ENCODE measurements at regions not wholly inside any gene's neighbourhood (a gene's known extent, or its start where the extent isn't known, plus 50 kb on each side); places are given as distances from the start of the nearest gene placed in this dataset.

DNA sequence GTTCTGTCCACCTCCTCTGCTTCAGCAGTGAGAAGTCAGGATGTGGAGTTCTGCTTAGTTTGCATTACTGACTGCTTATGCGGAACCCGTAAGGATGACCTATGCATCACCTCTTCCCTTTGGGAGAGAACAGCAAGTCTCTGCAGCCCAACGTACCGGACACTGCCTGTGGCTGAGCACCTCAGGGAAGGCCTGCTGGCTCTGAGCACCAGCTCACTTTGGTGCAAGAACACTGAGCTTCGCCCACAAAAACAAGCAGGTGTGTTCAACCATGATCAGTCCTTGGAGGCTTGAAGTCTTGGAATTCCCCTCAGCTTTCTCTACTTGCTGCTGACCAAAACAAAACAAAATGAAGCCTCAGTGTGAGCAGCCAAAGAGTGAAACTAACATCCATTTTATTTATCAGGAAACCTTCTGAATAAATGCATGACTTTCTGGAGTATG, 52.7 kb upstream of the NCK2 start:
- Mint-ChIP-seq H3K4me3 (no peak overlapping the region), H3K4me1 (ENCODE audit: low read depth) (no peaks in the 10 kb centered on the region), H3K36me3 (ENCODE audit: low read depth) (no peaks in the 10 kb centered on the region), H3K27me3 (no peaks in the 10 kb centered on the region), H3K27ac (no peak overlapping the region), H3K9me3 (no peaks in the 10 kb centered on the region)

DNA sequence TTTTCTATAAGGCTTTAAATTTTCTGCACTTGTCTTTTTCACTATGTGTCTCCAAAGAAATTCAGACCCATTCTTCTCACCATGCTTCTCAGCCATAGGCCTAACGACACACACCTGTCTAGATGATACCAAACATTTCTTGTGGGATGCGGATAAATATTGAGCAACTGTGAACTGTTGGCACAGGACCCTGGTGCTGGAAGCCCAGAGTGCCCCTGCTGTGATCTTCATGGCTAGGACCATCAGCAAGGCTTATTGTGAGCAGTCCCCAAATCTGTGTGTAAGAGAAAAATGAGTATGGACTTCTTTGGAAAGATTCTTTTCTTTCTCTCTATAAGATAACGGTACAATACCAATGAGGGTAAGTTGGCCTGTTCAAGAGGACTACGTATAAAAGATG, 54.1 kb upstream of the NCK2 start:
- no peaks in the 10 kb centered on the region for H3K4me1 Mint-ChIP-seq (ENCODE audit: low read depth)
- H3K36me3 Mint-ChIP-seq (ENCODE audit: low read depth) = no peaks in the 10 kb centered on the region
- no peak overlapping the region for H3K27ac Mint-ChIP-seq
- no peak overlapping the region for H3K4me3 Mint-ChIP-seq
- no peaks in the 10 kb centered on the region for H3K27me3 Mint-ChIP-seq
- H3K9me3 Mint-ChIP-seq = no peaks in the 10 kb centered on the region

DNA sequence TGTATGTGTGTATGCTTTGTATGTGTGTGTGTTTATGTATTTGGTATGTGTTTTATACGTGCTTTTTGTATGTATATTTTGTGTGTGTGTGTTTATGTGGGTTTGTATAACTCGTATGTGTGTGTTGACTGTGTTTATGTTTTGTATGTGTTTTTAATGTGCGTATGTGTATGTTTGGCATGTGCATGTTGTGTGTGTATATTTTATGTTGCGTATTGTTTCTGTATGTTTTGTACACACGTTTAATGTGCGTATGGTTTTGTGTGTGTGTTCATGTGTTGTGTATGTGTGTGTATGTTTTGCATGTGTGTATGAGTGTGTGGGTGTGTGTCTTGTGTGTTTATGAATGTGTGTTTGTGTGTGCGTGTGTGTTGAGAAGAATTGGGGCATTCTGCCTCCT, 55.2 kb upstream of the NCK2 start:
- H3K4me3 Mint-ChIP-seq = no peak overlapping the region
- no peaks in the 10 kb centered on the region for H3K9me3 Mint-ChIP-seq
- H3K4me1 Mint-ChIP-seq (ENCODE audit: low read depth) = no peaks in the 10 kb centered on the region
- no peaks in the 10 kb centered on the region for H3K36me3 Mint-ChIP-seq (ENCODE audit: low read depth)
- no peaks in the 10 kb centered on the region for H3K27me3 Mint-ChIP-seq
- H3K27ac Mint-ChIP-seq = no peak overlapping the region

DNA sequence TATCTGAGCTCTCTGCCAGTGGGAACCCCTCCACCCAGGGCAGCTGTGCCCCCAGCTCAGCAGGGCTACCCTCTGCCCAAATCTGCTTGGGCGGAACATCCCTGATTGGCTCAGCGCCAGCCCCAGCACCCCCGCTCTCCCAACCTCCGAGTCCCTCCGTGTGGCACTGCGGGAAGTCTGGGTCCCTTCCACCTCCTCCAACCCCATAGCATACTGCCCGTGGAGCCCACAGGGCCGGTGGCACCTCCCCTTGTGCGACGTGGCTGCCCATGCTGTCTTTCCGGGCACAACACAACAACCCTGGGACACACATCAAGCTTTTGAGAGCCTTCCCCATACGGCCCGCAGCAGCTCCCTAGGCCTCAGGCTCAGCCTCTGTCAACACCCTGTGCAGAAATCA, 55.8 kb upstream of the NCK2 start:
- no peaks in the 10 kb centered on the region for H3K36me3 Mint-ChIP-seq (ENCODE audit: low read depth)
- H3K9me3 Mint-ChIP-seq = no peaks in the 10 kb centered on the region
- H3K27ac Mint-ChIP-seq = no peak overlapping the region
- H3K27me3 Mint-ChIP-seq = no peaks in the 10 kb centered on the region
- no peaks in the 10 kb centered on the region for H3K4me1 Mint-ChIP-seq (ENCODE audit: low read depth)
- no peak overlapping the region for H3K4me3 Mint-ChIP-seq

DNA sequence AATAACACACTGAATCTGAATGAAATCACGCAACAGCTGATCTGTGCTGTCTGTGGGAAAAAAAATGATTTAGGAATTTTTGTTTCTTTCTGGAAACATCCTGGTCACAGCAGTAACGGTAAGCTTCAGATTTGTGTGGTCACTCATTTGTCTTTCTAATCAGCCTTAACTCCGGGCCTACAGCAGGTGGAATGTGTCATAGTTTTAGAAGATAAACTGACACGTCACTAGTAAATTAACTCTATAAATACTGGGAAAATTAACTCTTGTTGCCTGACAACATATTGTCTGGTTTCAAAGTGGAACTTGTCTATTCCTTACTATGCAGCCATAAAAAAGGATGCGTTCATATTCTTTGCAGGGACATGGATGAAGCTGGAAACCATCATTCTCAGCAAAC, 58.1 kb upstream of the NCK2 start:
- H3K27ac Mint-ChIP-seq = no peak overlapping the region
- H3K9me3 Mint-ChIP-seq = no peaks in the 10 kb centered on the region
- H3K4me1 Mint-ChIP-seq (ENCODE audit: low read depth) = peaks cover 18% of the 10 kb centered on the region
- no peaks in the 10 kb centered on the region for H3K27me3 Mint-ChIP-seq
- no peaks in the 10 kb centered on the region for H3K36me3 Mint-ChIP-seq (ENCODE audit: low read depth)
- no peak overlapping the region for H3K4me3 Mint-ChIP-seq

DNA sequence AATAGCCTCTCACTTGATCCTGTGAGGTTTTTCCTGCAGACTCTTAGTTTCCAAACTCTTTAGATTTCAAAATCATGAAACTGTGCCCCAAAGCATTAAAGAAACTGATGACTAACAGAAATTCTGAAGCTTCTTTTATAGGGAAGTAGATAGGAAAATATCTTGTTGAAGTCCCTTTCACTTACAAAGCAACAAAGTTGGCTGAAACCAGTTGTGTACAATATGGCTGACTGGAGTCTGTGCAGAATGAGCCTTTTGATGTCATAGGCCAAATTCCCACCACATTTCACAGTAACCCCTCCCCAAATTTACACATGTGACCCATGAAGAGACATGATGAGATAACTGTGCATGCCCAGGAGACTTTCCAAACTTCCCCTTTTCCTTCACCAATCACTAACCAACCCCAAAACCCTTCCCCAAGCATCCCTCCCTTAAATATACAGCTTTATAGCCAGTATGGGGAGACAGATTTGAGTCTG, 61.7 kb upstream of the NCK2 start:
- Mint-ChIP-seq H3K9me3 (no peaks in the 10 kb centered on the region), H3K4me1 (ENCODE audit: low read depth) (peaks cover 18% of the 10 kb centered on the region), H3K4me3 (no peak overlapping the region), H3K36me3 (ENCODE audit: low read depth) (no peaks in the 10 kb centered on the region), H3K27me3 (no peaks in the 10 kb centered on the region), H3K27ac (no peak overlapping the region)

DNA sequence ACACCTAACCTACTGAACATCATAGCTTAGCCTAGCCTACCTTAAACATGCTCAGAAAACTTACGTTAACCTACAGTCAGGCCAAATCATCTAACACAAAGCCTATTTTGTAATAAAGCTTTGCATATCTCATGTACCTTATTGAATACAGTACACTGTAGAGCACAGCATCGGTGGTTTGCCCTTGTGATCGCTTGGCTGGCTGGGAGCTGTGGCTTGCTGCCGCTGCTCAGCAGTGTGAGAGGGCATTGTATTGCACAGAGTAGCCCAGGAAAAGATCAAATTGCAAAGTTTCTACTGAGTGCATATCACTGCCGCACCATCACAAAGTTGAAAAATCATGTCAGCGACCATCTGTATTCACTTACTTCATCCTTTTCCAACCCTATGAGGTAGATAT, 62.3 kb upstream of the NCK2 start:
- Mint-ChIP-seq H3K27ac (no peak overlapping the region), H3K4me1 (ENCODE audit: low read depth) (peaks cover 18% of the 10 kb centered on the region), H3K27me3 (no peaks in the 10 kb centered on the region), H3K4me3 (no peak overlapping the region), H3K36me3 (ENCODE audit: low read depth) (no peaks in the 10 kb centered on the region), H3K9me3 (no peaks in the 10 kb centered on the region)

DNA sequence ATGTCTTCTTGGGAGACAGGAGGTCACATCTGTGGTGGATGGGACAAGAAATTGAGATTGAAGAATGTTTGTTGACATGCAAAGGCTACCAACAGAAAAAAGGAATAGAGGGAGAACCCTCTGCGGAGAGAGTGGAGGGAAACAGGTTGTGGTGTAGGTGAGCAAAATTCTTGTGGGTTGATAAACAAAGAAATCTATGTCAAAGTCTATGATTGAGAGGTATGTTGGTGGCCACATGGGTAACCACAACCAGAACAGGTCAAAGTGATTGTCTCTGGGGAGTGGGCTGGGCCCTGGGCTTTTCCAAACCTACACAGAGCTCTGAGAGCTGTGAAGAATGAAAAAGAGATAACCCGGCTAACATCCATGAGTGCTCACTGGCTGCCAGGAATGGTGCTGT, 62.8 kb upstream of the NCK2 start:
- no peak overlapping the region for H3K4me3 Mint-ChIP-seq
- no peaks in the 10 kb centered on the region for H3K9me3 Mint-ChIP-seq
- H3K36me3 Mint-ChIP-seq (ENCODE audit: low read depth) = no peaks in the 10 kb centered on the region
- H3K27ac Mint-ChIP-seq = no peak overlapping the region
- H3K27me3 Mint-ChIP-seq = no peaks in the 10 kb centered on the region
- H3K4me1 Mint-ChIP-seq (ENCODE audit: low read depth) = peaks cover 18% of the 10 kb centered on the region

DNA sequence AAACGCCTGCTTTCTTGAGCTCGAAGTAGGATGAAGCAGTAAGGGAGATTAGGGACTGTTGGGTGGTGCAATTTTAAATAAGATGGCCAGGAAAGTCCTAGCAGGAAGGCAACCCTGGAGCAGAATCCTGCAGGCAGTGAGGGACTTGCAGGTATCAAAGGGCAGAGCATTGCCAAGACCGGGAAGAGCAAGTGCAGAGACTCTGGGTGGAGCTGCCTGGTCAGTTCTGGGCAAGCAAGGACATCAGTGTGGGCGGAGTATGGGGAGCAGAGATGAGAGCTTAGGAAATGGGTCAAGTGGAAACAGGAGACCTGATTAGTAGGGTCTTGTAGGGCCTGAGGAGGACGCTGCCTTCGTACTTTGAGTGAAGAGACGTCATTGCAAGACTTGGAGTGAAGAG, 64.4 kb upstream of the NCK2 start:
- Mint-ChIP-seq H3K27me3 (no peaks in the 10 kb centered on the region), H3K4me3 (no peak overlapping the region), H3K27ac (peak overlapping the region; percentile 50), H3K4me1 (ENCODE audit: low read depth) (peaks cover 31% of the 10 kb centered on the region), H3K9me3 (no peaks in the 10 kb centered on the region), H3K36me3 (ENCODE audit: low read depth) (no peaks in the 10 kb centered on the region)

DNA sequence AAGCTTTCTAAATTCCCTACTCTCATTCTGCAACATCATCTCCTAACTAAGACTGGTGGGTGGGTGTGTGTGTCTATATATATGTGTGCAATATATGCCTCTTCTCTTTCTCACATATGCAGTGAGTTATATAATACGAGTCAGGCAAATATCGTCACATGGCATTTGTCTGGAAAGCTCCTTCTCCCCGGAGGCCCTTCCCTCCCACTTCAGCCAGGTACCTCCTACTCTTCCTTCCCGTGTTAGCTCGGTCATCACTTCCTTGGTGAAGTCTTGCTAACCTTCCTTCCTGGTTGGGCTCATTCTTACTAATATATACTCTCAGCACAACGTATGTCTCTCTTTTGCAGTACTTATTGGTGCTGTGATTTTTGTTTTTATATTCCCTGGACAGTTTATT, 66.4 kb upstream of the NCK2 start:
- H3K36me3 Mint-ChIP-seq (ENCODE audit: low read depth) = peaks cover 4% of the 10 kb centered on the region
- H3K27ac Mint-ChIP-seq = no peak overlapping the region
- H3K4me1 Mint-ChIP-seq (ENCODE audit: low read depth) = peaks cover 42% of the 10 kb centered on the region
- H3K4me3 Mint-ChIP-seq = no peak overlapping the region
- no peaks in the 10 kb centered on the region for H3K9me3 Mint-ChIP-seq
- no peaks in the 10 kb centered on the region for H3K27me3 Mint-ChIP-seq

DNA sequence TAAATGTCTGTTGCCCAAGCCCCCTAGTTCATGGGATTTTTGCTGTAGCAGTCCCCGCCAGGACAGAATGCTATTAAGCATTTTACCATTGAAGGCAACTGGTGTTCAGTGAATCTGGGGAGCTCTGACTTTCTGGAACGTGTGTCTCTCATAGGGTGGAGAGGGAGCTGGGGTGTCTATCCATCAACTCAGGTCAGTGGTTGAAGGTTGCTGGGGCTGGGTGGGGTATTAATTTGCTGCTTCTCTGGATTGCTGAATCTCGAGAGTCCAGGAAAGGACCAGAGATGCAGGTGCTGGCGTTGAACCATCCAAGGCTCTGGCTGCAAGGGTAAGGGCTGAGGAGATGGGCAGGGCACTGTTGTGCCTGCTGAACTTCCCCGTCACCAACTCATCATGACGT, 66.8 kb upstream of the NCK2 start:
- H3K4me1 Mint-ChIP-seq (ENCODE audit: low read depth) = peaks cover 38% of the 10 kb centered on the region

DNA sequence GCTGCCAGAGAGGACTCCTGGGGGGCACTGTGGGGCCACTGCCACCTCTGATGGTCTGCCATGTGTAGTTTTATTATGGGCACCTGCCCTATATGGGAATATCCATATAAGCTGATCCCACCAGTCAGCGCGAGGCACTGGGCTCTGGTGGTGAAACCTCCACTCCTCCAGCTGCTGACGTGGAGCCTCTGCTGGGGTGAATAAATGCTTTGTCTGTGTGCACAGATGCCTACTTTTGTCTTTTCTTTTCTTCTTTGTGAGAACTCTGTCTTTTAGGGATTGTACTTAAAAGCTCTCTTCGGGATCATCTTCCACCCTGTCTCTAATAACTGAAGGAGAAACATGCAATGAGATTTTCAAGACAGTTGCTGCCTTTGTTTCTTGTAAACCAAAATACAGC, 68.9 kb upstream of the NCK2 start:
- Mint-ChIP-seq H3K36me3 (ENCODE audit: low read depth) (peaks cover 4% of the 10 kb centered on the region), H3K9me3 (no peaks in the 10 kb centered on the region), H3K27me3 (no peaks in the 10 kb centered on the region), H3K4me3 (no peak overlapping the region), H3K4me1 (ENCODE audit: low read depth) (peaks cover 25% of the 10 kb centered on the region), H3K27ac (peak overlapping the region; percentile 72)

More for the DNA sequence above, 66.8 kb upstream of the NCK2 start:
- Mint-ChIP-seq H3K4me3 (no peak overlapping the region), H3K9me3 (no peaks in the 10 kb centered on the region), H3K27ac (no peak overlapping the region), H3K36me3 (ENCODE audit: low read depth) (peaks cover 4% of the 10 kb centered on the region), H3K27me3 (no peaks in the 10 kb centered on the region)

DNA sequence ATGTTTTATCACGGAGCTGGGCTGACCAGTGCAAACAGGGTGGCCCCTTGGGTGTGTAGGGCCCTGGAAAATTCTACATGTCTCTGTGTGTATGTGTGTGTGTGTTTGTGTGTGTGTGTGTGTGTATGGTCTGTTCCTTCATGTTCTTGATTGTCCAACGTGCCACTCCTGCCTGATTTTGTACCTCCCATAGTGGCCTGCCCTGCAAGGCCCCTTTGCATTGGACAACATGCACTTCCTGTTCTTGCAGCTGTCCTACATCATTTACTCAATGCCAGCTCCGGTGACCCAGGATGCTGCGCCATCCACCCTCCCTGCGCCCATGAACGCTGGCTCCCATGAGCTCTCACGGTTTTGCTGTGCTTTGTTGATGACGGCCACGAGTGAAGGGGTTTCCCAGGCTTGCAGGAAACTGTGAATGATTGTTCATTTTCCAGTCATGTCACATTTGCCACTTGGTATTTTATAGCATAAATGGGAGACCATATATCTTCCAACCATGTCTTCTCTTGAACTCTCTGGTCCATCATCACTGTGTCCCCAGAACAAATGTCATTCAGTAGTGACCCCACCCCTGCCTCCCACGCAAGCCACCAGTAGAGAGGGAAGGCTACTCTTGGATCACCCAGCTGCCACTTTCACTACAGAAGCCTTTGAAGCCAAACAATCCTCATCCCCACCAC, 69.7 kb upstream of the NCK2 start:
- no peaks in the 10 kb centered on the region for H3K9me3 Mint-ChIP-seq
- H3K4me1 Mint-ChIP-seq (ENCODE audit: low read depth) = peaks cover 25% of the 10 kb centered on the region
- no peaks in the 10 kb centered on the region for H3K27me3 Mint-ChIP-seq
- no peak overlapping the region for H3K4me3 Mint-ChIP-seq
- peak overlapping the region; percentile 92 for H3K27ac Mint-ChIP-seq
- H3K36me3 Mint-ChIP-seq (ENCODE audit: low read depth) = peaks cover 4% of the 10 kb centered on the region

DNA sequence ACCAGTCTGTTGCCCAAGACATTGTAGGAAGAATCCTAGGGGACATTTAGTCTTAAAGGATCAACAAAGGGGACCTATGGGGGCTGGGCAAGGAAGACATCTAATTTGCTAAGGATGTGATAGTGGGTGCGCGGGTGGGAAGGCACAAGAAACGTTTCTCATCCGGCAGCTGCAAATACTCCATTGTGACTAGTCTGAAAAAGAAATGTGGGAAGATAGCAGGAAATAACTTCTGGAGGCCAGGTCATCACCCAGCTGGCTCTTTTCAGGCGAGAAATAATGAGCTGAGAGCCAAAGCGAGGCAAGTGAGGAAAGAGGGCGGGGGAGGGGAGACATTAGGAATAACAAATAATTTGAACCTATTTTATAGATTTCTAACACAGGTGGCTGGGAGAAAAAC, 70.3 kb upstream of the NCK2 start:
- Mint-ChIP-seq H3K4me3 (no peak overlapping the region), H3K9me3 (no peaks in the 10 kb centered on the region), H3K36me3 (ENCODE audit: low read depth) (peaks cover 4% of the 10 kb centered on the region), H3K27me3 (no peaks in the 10 kb centered on the region), H3K4me1 (ENCODE audit: low read depth) (peaks cover 25% of the 10 kb centered on the region), H3K27ac (peak overlapping the region; percentile 92)

DNA sequence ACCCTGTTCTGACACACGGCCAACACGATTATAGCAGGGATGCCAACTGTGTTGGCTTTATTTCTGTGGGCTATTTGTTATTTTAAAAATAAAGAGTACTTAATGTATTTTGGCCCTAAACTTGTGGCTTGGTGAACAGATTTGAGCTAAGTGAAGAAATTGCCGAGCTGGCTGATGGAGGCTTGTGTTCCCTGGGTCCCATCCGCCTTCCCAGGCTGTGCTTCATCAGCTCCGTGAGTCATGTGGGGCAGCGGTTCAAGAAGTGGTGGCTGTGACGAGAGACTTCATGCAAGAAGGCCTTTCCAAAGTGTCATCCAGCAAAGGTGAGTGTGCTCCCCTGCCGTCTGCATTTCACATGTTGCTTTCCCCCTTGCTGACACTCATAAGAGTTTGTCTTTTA, 73.6 kb upstream of the NCK2 start:
- no peaks in the 10 kb centered on the region for H3K27me3 Mint-ChIP-seq
- peaks cover 21% of the 10 kb centered on the region for H3K4me1 Mint-ChIP-seq (ENCODE audit: low read depth)
- no peak overlapping the region for H3K27ac Mint-ChIP-seq
- no peak overlapping the region for H3K4me3 Mint-ChIP-seq
- H3K36me3 Mint-ChIP-seq (ENCODE audit: low read depth) = peaks cover 4% of the 10 kb centered on the region
- H3K9me3 Mint-ChIP-seq = peaks cover 11% of the 10 kb centered on the region

DNA sequence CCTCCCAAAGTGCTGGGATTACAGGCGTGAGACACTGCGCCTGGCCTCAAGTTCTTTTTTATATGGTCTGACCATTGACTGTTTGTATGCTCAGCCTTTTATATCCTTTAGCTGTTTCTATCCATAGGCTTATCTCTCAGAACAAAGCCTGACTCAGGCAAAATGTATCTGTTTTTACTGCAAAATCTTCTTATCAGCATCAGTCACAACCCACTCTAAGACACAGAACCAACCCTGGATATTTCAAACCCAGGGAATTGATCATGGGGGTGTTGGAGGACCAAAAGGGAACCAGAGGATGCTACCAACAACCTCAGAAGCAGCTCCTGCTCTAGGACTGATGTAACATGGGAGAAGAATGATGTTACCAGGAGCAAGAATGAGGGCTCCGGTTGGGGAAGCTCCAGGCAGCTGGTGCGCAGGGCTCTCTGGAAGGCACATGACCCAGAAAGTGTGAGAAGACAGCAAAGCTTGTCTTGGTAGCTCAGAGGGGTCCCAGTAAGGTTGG, 75.3 kb upstream of the NCK2 start:
- H3K4me1 Mint-ChIP-seq (ENCODE audit: low read depth) = peaks cover 4% of the 10 kb centered on the region
- no peak overlapping the region for H3K27ac Mint-ChIP-seq

More for the DNA sequence above, 75.3 kb upstream of the NCK2 start:
- no peak overlapping the region for H3K4me3 Mint-ChIP-seq
- H3K36me3 Mint-ChIP-seq (ENCODE audit: low read depth) = peaks cover 10% of the 10 kb centered on the region
- peaks cover 21% of the 10 kb centered on the region for H3K9me3 Mint-ChIP-seq
- peaks cover 6% of the 10 kb centered on the region for H3K27me3 Mint-ChIP-seq
